HG02642 (cell line): ENCODE measurements at regions not wholly inside any gene's neighbourhood (a gene's known extent, or its start where the extent isn't known, plus 50 kb on each side); places are given as distances from the start of the nearest gene placed in this dataset.
A peak's percentile ranks its signal among the peaks of the same experiment; 100 is the strongest.
"Not testable (repeated sequence)": the region's sequence is repeated elsewhere in the genome, so short reads cannot be mapped to it uniquely, and the experiment has no call there.

Experiments
- ATAC-seq: cut with Tn5 transposase; IDR thresholded peaks from one replicate; pipeline ENCODE4 v1.9.1; 2021; ENCODE audit warnings: mild to moderate bottlenecking; ENCODE audit not compliant: unreplicated experiment, poor library complexity

DNA sequence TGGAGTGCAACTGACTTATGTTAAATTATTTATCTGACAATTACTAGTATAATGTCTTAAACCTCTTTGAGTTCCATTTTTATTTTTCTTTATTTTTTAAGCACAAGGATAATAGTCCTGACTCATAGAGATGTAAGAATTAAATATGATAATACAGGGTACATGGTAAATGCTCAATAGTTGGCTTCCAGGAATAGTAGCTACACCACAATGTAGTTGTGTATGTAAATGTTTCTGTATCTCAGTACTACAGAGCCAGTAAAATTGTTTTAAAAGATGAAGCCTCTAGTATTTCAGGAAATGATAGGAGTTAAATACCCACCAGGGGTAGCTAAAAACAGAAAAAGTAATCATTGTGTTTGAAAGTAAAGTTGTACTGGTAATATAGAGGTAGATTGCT, 487.4 kb upstream of the IRAK1BP1 start:
- ATAC-seq: no peak

DNA sequence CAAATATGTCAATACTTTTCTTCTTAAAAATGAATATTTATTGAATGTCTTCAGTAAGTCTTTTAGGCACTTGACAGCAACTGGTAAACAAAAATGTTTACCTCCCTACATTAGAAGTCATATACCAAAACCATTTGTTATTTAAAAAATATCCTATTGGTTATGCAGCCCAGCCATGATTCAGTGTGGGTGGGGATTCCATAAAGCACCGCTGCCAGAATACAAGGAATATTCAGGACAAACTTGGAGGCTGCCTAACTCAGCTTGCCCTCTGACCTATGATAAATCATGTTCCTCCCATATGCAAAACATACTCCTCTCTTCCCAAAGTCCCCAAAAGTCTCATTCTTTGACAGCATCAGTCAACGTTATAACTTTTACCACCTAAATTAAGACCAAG, 486.8 kb upstream of the IRAK1BP1 start:
- ATAC-seq: no peak

DNA sequence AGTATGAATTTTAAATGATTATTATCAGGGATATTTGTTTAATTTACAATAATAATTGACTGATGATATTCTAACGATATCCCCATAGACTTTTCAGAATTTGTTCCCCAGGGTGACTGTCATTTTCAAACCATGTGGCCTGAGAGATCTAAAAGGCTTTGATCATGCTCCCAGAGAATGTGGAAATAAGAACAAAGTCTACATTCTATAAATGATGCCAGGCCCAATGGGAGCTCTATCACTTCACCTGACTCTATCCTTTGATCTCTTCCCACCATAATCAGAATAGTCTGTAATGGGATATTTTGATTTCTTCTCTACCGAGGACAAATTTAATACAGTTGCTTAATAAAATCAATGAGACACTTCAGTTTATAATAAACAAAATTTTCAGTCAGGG, 483.4 kb upstream of the IRAK1BP1 start:
- ATAC-seq: no peak

DNA sequence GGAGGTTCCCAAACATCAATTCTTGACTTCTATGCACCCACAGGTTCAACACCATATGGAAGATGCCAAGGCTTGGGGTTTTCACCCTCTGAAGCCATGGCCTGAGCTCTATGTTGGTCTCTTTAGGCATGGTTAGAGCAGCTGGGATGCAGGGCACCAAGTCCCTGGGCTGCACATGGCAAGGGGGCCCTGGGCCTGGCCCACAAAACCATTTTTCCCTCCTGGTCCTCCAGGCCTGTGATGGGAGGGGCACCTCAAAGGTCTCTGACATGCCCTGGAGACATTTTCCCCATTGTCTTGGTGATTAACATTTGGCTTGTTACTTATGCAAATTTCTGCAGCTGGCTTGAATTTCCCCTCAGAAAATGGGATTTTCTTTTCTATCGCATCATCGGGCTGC, 480.5 kb upstream of the IRAK1BP1 start:
- not testable (repeated sequence) for ATAC-seq

DNA sequence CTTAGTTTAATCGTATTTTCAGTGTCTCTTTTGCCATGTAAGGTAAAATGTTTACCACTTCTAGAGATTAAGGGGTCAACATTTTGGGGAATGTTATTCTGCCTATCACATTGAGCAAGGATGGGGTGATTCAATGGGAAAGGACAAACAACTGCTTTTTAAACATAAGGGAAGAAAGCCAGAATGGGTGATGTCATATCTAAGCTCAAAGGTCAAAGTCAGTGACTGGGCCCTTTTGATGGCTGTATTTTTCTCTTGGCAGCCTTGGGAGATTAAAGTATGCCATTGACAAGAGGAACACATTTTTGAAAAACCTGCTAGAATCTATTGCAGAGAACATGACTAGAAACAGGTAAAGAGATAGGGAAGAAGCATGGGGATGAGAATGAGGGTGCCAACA, 477.3 kb upstream of the IRAK1BP1 start:
- no peak for ATAC-seq

DNA sequence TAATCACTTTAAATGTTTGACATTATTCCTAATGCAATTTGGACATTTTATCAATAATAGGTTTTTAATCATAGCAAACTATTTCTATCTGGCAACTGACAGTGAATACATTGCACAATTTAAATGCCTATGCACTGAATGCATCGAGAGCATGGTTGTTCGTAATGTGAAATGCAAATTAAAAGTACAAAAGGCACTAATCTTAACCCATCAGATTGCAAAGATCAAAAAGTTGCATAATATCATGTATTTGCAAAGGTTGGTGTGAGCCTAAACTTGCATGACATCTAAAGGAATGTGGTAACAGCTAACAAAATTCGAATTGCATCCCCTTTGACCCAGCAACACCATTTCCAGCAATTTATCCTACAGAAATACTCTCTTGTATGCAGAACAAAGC, 469.9 kb upstream of the IRAK1BP1 start:
- no peak for ATAC-seq

DNA sequence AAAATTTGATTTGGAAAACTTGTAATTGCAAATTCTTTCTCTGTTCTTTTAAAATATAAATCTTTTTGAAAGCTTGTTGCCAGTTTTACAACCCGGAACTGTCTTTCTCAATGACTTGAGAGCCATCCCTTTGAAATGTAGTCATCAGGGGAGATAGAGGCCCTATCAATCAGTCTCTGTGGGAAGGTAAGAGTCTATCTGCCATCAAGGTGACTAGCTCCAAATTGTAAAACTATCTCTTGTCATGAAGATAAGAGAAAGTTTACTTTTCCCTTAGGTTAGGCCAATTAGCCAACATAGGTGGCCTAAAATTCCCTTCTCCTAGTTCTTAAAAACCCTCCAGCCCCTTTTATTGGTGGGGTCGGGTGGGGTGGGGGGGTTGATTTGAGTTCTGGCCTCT, 469.1 kb upstream of the IRAK1BP1 start:
- no peak for ATAC-seq

DNA sequence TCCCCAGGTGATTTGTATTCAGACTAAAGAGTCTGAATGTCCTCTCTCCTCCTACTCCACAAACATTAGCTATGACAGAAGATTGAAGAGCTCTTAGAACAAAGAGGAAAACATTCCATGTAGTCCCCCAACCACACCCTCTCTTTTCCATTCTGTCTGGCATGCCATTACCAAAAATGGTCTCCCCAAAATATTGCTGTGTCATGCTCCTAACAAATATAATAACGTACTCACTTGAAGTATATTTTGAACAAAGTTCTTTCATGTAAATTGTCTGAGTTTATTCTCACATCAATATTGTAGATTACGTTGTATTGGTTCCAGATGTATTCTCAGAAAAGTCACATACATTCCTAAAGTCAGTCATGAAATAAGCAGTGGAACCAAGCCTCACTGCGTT, 467.3 kb upstream of the IRAK1BP1 start:
- ATAC-seq: no peak

DNA sequence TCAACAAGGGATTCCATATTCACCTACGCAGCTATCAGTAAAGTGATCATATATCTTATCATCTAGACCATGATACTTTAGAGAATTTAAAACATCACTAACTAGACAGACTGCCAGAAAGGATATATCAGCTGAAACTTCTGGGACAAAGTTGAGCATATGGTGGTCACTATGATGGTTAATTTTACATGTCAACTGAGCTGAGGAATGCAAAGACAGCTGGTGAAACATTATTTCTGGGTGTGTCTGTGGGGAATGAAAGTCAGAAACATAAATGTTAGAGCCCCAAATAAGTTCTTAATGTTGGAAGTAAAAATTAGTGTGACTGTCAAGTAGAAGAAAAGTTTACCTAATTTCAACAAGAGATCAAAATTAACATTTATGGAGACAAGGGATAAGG, 440.0 kb upstream of the IRAK1BP1 start:
- ATAC-seq: no peak

DNA sequence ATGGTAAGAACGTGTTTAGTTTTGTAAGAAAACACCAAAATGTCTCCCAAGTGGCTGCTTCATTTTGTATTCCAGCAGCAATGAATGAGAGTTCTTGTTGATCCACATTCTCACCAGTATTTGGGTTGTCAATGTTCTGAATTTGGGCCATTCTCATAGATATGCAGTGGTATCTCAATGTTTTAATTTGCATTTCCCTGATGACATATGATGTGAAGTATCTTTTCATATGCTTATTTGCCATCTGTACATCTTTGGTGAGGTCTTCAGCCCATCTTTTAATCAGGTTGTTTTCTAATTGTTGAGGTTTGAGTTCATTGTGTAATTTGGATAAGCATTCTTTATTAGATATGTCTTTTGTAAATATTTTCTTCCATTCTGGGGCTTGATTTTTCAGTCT, 436.8 kb upstream of the IRAK1BP1 start:
- ATAC-seq: no peak

DNA sequence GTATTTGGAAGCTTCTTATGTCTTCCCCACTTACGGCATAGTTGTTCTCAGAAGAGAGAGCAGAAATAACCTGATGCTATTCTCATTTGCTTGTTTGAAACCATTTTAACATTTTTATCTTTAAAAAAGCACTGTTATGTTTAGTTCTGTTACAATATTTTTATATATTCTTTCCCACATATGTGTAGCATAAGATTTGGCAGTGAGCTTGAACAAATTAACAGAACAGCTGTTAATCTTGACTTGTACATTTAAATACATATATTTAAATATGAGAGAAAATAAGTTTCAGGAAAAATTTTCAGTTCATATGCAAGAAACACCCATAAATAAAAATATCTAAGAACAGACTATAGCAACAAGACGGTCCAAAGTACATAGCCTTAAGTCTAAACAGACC, 431.7 kb upstream of the IRAK1BP1 start:
- ATAC-seq: no peak

DNA sequence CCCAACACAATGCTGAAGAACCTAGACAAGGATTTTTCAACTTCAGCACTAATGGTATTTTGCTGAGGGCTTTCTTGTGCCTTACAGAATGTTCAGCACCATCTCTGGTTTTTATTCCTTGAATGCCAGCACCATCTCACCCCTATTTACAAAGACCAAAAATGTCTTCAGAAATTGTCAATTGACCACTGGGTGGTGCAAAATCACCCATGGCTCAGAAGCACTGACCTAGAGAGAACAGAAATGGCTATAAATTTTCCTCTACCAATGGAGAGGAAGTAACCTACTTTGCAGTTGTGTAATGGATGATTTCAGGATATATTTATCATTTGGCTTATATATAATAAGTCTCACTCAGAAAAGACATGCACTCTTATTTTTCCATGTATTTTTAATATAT, 431.0 kb upstream of the IRAK1BP1 start:
- ATAC-seq: peak; percentile 78

DNA sequence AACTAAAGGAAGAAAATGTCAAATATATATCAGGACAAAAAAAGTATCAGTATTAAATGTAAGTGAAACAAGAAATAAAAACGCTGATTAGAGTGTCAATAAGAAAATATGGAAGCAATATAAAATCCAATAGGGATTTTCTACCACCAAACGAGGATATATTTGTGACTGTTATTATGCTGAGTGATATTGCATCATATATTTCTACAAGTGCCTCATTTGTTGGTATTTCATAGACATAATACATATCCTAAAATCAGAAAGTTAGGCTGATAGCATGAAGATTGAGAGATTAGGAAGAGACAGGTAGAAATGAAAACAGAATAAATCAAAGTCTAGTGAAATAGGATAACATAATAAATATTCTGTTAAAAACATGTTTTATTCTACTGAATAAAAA, 429.2 kb upstream of the IRAK1BP1 start:
- no peak for ATAC-seq

DNA sequence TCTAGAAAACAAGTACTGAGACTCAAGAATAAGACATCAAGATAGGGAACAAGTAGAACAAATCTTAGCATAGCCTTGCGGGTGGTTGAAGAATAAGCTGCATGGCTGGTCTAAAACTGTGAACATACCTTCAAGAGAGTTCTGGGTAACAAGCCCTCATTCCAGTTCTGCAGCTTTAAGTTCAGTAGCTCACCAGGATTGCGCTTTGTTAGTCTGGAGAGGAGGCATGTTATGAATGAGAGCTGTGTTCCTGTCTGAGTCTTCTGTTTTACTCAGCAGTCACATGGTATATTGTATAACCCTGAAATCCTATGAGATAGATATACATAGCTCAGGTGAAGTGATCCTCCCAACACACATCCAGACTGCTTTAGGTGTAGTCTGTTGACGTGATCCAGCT, 406.6 kb upstream of the IRAK1BP1 start:
- ATAC-seq: no peak

DNA sequence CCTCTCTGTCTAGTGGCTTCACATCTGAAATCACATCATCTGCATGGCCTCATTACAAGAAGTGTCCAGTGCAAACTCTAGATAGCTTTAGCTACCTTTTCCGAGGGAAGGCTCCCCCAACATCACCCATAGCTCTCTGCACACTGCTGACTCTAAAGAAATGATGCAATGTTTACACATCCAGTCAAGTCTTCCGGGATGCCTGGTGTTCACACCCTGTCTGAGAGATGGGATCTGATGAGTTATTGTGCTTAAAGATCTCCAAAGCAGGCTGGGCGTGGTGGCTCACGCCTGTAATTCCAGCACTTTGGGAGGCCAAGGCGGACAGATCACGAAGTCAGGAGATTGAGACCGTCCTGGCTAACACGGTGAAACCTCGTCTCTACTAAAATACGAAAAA, 404.6 kb upstream of the IRAK1BP1 start:
- ATAC-seq: no peak

DNA sequence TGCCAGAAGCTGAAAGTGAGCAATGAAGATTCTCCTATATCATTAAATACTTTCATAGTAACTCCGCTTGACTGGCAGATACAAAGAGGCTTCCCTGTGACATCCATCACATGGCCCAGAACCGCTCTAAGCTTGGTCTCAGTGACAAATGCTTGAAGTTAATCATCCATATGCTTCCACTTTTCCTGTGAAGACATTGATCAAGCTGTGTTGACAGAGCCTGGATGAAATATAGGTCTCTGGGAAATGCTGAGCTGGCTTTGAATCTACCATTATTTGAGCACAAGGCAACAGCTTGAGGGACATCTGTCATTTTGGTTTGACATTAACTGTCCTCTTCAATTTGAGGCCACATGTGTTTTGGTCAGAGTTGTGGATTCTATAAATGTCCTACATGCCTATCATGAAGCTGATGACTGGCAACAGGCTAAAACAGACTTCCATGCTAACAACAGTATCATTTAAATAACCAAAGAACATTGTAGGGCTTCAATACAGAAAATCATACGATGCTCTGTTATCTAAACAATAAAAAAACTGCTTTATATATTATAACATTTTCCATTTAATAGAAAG, 402.2 kb upstream of the IRAK1BP1 start:
- no peak for ATAC-seq

DNA sequence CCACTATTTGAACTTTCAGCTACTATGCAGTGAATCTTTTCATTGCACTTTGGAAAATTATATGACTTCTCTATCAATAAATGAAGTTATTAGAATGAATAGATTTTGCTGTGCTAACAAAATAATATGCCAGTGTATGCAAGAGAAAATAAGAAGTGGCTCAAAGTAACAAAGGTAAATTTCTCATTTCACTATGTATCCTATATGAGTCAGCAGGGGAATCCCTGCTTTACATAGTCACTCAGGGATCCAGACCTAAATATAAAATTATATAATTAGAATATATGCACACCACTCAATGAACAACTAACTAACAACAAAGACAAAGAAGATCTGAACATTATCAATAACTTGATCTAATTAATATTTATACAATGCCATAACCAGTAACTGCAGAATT, 390.8 kb upstream of the IRAK1BP1 start:
- ATAC-seq: no peak

DNA sequence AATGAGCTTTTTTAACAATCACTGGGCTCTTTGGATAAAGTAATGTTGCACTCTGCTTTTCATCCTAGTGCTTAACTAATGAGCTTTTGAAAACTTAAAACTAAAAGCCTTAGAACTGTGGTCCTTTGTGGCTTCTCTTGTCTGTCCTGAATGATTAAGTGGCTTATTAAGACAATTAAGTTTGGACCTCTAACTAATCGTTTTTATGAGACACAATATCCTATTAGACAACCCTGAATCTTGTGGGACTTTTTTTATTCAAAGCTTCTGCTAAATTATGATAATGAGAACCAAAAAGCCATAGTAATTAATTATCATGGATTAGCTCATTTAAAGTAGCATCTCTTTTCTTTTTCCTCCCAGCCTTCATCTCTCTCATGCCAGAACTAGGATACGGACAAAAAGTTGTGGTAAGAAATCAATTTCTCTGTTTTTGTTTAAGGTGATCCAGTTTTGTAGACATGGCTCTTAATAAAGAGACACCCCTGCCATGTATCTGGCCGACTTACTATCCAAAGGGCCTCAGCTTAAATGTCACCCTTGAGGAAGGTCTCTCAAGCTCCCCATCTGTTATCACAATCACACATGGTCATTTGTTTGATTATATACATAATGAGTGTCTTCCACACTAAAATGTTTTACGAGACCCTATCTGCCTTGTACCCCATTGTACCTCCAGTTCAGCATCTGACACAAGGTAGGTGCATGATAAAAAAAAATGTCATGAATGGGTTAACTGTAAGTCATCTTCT, 384.4 kb upstream of the IRAK1BP1 start:
- no peak for ATAC-seq

DNA sequence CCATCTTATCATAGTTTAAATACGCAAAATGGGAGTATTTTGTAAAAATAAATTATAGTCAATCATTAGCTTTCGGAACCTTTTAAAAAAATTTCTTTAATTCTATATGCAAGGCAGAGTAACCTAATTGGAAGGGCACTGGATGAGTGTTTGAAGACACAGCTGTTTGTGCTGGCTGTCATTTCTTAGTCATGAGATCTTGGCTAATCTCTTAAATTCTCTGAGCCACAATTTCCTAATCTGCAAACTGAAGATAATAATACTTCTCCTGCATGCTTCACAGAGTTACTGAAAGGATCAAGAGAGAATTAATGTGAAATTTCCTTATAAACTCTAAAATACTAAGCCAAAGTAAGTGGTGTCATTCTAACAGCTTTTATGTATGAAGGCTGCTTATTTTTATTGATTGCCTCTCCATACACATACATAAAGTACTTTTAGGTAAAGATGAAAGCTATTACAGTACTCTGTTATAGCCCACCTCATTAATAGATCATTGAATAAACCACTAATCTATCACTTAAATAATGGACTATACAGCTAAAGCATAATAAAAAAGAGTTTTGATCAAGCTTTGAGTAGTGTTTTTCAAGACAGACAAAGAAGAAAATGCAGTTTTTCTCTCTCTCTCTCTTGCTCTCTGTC, 383.7 kb upstream of the IRAK1BP1 start:
- ATAC-seq: no peak

DNA sequence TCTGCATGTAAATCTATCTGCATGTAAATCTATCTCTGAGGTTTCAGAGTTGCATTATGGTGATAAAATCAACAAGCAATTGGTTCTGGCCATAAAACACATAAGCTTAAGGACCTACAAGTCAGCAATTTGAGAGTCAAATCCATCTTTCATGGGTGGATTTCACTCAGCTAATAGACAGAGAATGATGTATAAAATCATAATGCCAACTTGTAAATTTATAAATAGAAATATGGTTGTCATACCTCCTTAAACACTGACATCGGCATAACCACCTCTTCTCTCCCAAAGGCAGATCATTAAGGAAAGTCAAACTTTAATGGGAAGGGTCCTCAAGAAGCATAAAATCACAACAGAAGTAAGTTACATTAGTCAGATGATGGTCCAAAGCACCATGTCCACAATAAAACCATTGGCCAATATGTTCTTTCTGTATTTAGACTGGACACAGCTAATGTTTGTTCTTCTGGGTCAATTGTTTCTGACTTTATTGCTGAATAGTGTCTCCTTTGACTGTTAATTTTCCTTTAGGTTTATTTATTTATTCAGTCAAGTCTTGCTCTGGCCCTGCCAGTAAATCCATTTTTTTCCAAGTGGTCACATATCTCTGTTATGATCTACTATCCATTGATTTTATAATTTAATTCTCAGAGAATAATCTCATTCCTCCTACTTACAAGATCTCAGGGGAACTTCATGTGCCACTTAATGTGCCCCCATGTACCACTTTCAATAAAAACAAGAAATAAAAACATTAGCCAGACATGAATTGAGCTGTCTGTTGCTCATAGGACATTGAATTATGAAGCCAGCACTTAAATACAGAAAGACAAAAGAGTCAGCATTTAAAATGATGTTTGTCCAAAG, 382.9 kb upstream of the IRAK1BP1 start:
- ATAC-seq: no peak

DNA sequence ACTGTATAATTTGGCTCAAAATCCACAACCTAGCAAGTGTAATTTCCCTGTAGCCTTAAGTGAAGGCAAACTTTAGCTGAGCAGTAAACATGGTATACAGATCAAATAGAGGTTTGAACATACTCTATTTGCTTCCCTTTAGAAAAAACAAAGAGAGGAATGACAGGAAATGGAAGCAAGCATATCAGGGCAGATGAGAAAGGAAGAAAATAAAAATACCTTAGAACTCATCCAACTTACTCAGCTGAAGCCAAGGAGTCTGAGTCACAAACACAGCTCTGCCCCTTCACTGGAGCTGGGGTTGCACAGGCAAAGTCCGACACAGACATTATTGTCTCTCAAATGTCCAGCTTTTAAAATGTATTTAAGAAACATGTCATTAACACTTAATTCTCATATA, 379.9 kb upstream of the IRAK1BP1 start:
- ATAC-seq: no peak
